HG02571 (cell line): ENCODE measurements at regions not wholly inside any gene's neighbourhood (a gene's known extent, or its start where the extent isn't known, plus 50 kb on each side); places are given as distances from the start of the nearest gene placed in this dataset.
A peak's percentile ranks its signal among the peaks of the same experiment; 100 is the strongest.

Experiments
- ATAC-seq: cut with Tn5 transposase; IDR thresholded peaks from one replicate; pipeline ENCODE4 v1.9.1; 2021; ENCODE audit warnings: mild to moderate bottlenecking, moderate library complexity; ENCODE audit not compliant: unreplicated experiment

DNA sequence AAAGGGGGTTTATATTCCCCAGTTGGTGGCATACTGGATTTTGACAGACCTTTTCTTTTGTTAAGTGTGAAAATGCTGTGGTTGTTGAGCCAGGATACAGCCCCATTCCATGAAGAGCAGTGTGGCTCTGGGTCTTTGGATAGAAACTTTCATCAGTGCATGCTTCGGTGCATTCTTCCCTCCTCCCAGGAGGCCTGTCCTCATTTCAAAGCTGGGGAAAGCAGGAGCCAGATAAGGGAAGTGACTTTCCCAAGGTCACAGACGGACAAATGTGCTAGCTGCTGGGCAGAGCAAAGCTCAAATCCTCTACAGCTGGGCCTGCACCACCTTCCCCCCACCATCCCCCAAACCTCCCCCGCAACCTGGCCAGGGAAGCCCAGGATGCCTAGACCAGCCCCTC is 184.5 kb upstream of the NTM start:
- ATAC-seq: no peak

- peak; percentile 98 for ATAC-seq
Observed at GRCh38 chr11:131186629-131187101, 183.8 kb upstream of the NTM start.

- ATAC-seq: no peak
Observed at GRCh38 chr11:131190446-131190845, 180.0 kb upstream of the NTM start.

- no peak for ATAC-seq
Observed at GRCh38 chr11:131191606-131192005, 178.8 kb upstream of the NTM start.

- no peak for ATAC-seq
Observed at GRCh38 chr11:131192628-131193027, 177.8 kb upstream of the NTM start.

GRCh38 chr11:131193031-131193501 is 177.3 kb upstream of the NTM start:
- ATAC-seq: no peak

DNA sequence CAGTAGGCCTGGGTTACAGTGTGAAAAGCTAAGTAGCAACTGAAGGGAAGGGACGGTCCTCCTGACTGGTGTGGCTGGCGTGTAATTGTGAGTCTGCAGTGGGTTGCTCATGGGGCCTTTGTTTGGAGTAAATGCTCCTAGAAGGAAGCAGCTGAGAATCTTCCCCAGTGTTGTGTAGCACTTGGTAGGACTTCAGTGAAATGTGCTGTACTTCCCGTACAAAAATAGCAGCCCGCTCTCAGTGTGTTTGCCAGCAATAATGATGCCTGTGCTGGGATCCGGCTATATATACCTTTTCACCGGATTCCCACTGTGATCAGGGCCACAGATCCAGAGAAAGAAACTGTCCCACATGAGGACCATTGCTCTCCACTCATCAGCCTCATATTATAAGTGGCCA is 175.7 kb upstream of the NTM start:
- no peak for ATAC-seq

DNA sequence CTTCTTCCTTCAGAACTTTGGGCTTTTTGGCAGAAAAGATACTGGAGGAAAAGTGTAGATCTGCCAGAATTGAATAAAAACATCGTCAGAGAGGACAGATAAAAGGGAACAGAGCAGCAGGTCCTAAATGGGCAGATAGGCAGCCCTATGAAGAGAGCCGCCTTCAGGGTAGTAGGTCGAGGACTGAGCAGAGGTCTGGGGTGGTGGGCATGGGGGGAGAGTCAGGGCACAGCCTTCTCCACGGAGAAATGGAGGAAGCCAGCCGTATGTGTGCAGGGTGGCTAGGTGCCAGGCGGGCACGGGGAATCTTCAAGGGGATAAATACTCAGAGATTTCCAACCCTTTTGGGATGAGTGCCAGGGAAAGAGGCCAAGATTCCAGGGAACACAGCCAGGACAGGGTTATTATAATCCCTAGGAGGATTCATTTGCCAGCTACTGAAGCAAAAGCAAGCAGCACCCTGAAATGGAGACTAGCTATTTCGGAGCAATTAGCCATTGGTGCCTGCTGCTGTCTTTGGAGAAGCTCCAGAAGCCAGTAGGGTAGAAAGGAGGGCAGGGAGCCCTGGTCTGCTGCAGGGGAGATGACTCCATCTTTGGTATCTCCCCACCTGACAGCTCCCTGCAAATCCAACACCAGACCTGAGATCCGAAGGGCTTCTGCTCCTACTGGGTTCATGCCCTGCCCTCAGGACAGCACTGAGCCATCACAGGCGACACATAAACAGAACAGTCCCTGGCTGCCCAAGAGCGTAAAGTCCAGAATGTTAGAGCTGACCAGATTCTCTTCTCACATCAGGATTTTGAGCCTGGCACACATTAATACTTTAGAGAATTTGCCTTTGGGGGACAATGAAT is 174.5 kb upstream of the NTM start:
- no peak for ATAC-seq

GRCh38 chr11:131198161-131199014 is 172.0 kb upstream of the NTM start:
- no peak for ATAC-seq

DNA sequence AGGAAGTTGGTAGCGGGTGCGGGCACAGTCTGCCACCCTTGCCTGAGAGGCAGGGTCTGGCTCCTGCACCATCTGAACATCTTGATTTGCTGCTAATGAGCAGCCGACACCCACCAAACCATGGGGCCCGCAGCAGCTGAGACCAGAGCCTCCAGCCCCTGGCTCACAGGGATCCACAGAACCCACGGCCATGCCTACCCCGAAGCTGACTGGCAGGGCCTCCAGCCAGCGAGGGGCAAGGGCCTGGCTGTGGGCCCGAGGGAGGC is 171.5 kb upstream of the NTM start:
- ATAC-seq: no peak

DNA sequence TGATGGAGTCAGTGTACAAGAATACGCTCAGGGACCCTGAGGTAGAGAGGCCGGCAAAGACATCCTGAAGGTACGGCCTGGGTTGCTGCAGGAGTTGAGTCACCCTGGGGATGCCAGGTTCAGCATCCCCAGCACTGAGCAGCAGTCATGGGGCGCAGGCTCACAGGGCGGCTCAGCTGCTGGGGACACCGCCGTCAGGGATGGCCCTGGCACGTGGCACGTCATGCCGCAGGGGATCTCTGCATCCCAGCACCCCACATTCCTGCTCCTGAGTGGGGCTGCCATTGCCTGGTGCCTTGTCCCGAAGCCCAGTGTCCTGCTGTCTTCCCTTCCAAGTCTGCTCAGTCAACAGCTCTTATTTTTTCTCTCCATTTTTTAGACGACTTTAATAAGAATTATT is 168.7 kb upstream of the NTM start:
- no peak for ATAC-seq

- ATAC-seq: no peak
Observed at GRCh38 chr11:131203040-131203439, 167.4 kb upstream of the NTM start.

DNA sequence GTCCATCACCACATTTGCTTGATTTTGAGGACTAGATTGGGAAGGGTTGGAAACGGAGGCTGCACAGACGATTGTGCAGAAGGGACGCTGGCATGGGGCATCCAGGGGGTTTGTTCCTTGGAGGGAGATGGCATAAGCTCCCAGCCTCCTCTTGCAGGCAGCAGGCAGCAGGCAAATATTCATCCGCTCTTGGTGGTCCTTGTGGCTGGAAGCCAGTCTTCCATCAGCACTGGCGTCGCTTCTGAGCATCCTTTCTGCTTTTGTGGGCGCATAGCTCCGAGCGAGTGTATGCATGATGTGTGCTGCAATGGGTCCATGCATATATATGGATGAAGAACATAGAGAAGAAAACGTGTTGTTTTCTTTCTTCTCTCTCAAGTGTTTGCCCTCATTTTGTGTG is 166.1 kb upstream of the NTM start:
- no peak for ATAC-seq

GRCh38 chr11:131204765-131205380 is 165.5 kb upstream of the NTM start:
- ATAC-seq: no peak

DNA sequence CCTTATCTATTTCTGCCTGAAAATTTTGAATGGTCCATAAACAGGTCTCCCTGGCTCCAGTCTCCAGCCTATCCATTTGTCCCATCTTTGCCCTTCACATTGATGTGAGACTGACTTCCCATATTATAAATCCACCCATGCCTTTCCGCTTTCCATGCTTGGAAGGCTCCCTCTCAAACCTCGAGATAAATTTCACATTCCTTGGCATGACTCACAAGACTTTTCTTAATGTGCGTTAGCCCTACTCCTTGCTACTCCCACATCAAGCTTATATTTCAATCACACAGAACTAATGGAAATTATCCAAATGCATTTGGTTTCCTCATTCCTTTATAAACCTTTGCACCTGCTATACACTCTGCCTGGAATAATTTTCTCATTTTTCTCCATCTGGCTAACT is 163.7 kb upstream of the NTM start:
- ATAC-seq: no peak

- no peak for ATAC-seq
Observed at GRCh38 chr11:131207901-131208300, 162.5 kb upstream of the NTM start.

GRCh38 chr11:131217313-131218310 is 152.8 kb upstream of the NTM start:
- ATAC-seq: no peak

- no peak for ATAC-seq
Observed at GRCh38 chr11:131218542-131218941, 151.9 kb upstream of the NTM start.

DNA sequence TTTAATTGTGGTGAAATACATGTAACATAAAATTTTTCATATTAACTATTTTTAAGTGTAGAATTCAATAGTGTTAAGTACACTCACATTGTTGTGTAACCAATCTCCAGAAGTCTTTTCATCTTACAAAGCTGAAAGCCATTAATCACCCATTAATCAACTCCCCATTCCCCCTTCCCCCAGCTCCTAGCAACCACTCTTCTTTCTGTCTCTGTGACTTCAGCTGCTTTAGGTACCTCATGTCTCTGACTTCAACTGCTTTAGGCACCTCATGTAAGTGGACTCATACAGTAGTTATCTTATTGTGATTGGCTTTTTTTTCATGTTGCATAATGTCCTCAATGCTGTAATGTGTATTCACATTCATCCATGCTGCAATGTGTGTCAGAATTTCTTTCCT is 150.8 kb upstream of the NTM start:
- no peak for ATAC-seq

GRCh38 chr11:131223198-131223991 is 147.0 kb upstream of the NTM start:
- no peak for ATAC-seq
